ENCODE measurements at regions not wholly inside any gene's neighbourhood (a gene's known extent, or its start where the extent isn't known, plus 50 kb on each side); places are given as distances from the start of the nearest gene placed in this dataset.

DNA sequence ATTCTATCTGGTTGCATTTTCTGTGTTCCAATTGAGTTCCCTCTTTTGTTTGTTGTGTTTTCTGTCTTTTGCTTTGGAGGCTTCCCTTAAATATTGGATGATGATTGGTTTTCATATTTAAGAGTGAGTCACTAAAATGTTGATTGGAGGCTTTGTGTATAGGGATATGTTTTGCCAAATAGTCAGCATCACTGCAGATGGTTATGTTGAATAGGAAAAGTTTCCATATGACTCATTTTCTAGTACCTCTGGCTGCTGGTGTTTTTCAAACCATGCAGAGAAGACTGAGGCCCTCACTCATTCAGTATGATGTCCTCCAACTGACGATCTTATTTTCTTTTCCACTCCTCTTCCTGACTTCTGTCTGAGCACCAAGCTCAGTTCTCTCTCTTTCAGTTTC is 1290.0 kb downstream of the EFNA5 start:
- intact Hi-C loops (cut with DNase I; ENCODE audit: low total_unique reads): no loop called here
- TF ChIP-seq, protein P1, sequence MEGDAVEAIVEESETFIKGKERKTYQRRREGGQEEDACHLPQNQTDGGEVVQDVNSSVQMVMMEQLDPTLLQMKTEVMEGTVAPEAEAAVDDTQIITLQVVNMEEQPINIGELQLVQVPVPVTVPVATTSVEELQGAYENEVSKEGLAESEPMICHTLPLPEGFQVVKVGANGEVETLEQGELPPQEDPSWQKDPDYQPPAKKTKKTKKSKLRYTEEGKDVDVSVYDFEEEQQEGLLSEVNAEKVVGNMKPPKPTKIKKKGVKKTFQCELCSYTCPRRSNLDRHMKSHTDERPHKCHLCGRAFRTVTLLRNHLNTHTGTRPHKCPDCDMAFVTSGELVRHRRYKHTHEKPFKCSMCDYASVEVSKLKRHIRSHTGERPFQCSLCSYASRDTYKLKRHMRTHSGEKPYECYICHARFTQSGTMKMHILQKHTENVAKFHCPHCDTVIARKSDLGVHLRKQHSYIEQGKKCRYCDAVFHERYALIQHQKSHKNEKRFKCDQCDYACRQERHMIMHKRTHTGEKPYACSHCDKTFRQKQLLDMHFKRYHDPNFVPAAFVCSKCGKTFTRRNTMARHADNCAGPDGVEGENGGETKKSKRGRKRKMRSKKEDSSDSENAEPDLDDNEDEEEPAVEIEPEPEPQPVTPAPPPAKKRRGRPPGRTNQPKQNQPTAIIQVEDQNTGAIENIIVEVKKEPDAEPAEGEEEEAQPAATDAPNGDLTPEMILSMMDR (IDR thresholded peaks at IDR 0.05): no peak

DNA sequence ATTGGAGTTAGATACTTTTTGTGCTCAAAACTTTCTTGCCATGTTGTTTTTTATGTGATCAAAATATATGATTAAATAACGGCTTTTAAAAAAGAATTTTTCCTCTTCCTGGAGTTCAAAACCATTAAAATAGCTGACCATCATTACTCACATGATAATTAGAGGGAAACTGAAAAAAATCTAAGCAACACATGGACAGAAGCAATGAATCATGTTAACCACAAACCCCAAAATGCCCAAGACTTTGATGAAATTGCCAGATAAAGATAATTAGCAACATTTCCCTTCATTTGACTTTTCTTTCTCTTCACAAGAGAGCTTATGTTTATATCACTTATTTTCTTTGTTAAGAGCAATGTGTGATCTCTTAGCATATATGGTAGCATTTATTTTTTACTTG is 1294.2 kb downstream of the EFNA5 start:
- Histone ChIP-seq H3K9me3 (peaks cover 0 to 4% (median 0%) of the 10 kb centered on the region in 3 donors), H3K4me1 (no peaks in the 10 kb centered on the region), H3K27ac (no peak overlapping the region), H3K4me3 (no peak overlapping the region), H3K27me3 (no peaks in the 10 kb centered on the region), H3K36me3 (no peaks in the 10 kb centered on the region)
- intact Hi-C loops (cut with DNase I; ENCODE audit: low total_unique reads): no loop called here
- TF ChIP-seq, protein P1 (IDR thresholded peaks at IDR 0.05): no peak
- no peak for DNase-seq

More for the DNA sequence above, 1290.0 kb downstream of the EFNA5 start:
- Histone ChIP-seq H3K4me3 (no peak overlapping the region), H3K4me1 (no peaks in the 10 kb centered on the region), H3K27me3 (no peaks in the 10 kb centered on the region), H3K36me3 (no peaks in the 10 kb centered on the region), H3K9me3 (no peaks in the 10 kb centered on the region), H3K27ac (no peak overlapping the region)
- DNase-seq: no peak

DNA sequence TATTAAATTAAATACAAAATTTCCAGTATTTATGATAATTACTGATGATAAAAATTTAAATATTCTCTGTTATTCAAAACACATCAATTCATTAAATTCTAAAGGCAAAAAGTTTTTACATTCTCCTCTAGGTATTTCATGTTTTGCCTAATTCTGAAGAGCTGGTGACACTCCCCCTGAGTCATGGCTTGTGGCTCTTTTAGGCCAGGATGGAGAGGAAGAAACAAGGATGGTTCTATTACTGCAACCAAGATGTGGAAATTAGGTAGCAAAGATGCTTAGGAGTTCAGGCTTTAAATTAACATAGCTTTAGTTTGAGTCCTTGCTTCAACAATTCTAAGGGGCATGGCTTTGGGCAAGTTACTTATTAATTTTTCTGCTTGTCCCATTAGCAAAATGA is 1295.8 kb downstream of the EFNA5 start:
- no peak overlapping the region for H3K4me3 ChIP-seq
- no peaks in the 10 kb centered on the region for H3K36me3 ChIP-seq
- intact Hi-C loops (cut with DNase I; ENCODE audit: low total_unique reads): no loop called here
- no peaks in the 10 kb centered on the region for H3K4me1 ChIP-seq
- peaks cover 0 to 12% (median 0%) of the 10 kb centered on the region in 3 donors for H3K9me3 ChIP-seq
- H3K27ac ChIP-seq: no peak overlapping the region
- TF ChIP-seq, protein P1 (IDR thresholded peaks at IDR 0.05): no peak
- no peaks in the 10 kb centered on the region for H3K27me3 ChIP-seq
- DNase-seq: no peak

DNA sequence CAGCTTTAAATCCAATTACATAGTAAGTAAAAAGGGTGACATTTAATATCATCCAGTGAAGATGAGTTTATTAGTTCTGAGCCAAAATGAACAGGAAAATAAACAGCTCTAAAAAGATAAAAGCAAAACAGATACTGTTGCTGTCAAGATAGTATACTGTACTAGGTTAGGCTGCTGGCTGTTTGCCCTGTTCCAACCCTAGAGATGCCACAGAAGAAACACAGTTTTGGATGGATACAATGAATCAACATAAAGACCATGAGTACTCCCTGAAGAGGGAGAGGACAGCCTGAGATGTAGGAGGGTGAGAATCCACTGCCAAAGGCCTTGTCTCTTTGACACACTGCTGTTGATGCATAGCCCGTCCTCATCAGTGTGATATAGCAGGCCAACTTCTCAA is 1302.7 kb downstream of the EFNA5 start:
- TF ChIP-seq, protein P1 (IDR thresholded peaks at IDR 0.05): no peak
- no peaks in the 10 kb centered on the region for H3K27me3 ChIP-seq
- intact Hi-C loops (cut with DNase I; ENCODE audit: low total_unique reads): no loop called here
- no peaks in the 10 kb centered on the region for H3K36me3 ChIP-seq
- H3K4me3 ChIP-seq: no peak overlapping the region
- H3K9me3 ChIP-seq: peaks cover 0 to 12% (median 0%) of the 10 kb centered on the region in 3 donors
- no peak overlapping the region for H3K27ac ChIP-seq
- no peaks in the 10 kb centered on the region for H3K4me1 ChIP-seq
- DNase-seq: no peak

DNA sequence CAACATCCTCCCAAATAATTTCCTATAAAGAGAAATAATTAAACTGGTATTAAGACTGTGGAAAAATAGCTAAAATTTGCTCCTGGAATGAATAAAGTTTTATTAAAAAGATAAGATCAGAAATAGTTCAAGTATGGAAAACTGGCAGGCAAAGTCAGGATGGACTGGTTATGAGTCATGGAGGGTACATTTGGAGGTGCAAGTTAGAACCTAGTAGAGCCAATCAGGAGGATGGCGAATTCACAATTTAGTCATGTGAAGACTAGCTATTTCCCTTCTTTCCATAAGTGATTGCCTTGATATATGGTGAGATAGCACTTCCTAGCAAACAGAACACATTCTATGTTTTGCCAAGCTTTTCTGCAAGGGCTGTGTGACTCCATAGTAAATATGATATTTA is 1303.5 kb downstream of the EFNA5 start:
- no peak overlapping the region for H3K27ac ChIP-seq
- no peaks in the 10 kb centered on the region for H3K36me3 ChIP-seq
- intact Hi-C loops (cut with DNase I; ENCODE audit: low total_unique reads): no loop called here
- H3K4me1 ChIP-seq: no peaks in the 10 kb centered on the region
- H3K27me3 ChIP-seq: no peaks in the 10 kb centered on the region
- H3K9me3 ChIP-seq: peaks cover 0 to 10% (median 0%) of the 10 kb centered on the region in 3 donors
- no peak for DNase-seq
- H3K4me3 ChIP-seq: no peak overlapping the region
- TF ChIP-seq, protein P1 (IDR thresholded peaks at IDR 0.05): no peak

DNA sequence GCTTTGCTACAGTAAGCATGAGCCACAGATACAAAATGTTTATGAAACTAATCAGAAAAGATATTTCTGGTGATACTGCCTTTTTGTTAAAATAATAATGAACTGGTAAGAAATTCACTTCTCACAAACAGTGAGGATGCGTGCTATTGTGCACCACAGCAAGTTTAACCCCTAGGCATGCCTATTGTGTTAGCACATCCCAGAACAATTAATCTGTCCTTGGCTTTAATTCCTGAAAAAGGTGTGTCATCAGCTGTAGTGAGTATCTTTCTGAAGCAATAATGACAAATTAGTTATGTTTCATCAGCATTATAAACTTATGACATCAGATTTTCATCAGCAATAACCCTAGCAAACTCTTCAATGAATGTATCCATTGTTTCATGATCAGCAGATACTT is 1307.2 kb downstream of the EFNA5 start:
- Histone ChIP-seq H3K36me3 (no peaks in the 10 kb centered on the region), H3K4me3 (no peak overlapping the region), H3K9me3 (no peaks in the 10 kb centered on the region), H3K27me3 (no peaks in the 10 kb centered on the region), H3K4me1 (no peaks in the 10 kb centered on the region), H3K27ac (no peak overlapping the region)
- no peak for DNase-seq
- TF ChIP-seq, protein P1 (IDR thresholded peaks at IDR 0.05): no peak
- intact Hi-C loops (cut with DNase I; ENCODE audit: low total_unique reads): no loop called here
